B cell (primary cell): ENCODE measurements at regions not wholly inside any gene's neighbourhood (a gene's known extent, or its start where the extent isn't known, plus 50 kb on each side); places are given as distances from the start of the nearest gene placed in this dataset.

Source experiments
- EZH2 ChIP-seq: IDR thresholded peaks from 2 replicates; pipeline ENCODE4 v1.6.1; 2012; ENCODE audit warnings: borderline replicate concordance, low read depth, mild to moderate bottlenecking, moderate library complexity, low read length; ENCODE audit not compliant: insufficient read depth, poor library complexity, severe bottlenecking
- TF ChIP-seq, protein P1 (sequence below): fragments of 200-600 bp; IDR thresholded peaks from one replicate; pipeline ENCODE4 v1.8.0; 2022; ENCODE audit warnings: antibody characterized with exemption, mild to moderate bottlenecking

DNA sequence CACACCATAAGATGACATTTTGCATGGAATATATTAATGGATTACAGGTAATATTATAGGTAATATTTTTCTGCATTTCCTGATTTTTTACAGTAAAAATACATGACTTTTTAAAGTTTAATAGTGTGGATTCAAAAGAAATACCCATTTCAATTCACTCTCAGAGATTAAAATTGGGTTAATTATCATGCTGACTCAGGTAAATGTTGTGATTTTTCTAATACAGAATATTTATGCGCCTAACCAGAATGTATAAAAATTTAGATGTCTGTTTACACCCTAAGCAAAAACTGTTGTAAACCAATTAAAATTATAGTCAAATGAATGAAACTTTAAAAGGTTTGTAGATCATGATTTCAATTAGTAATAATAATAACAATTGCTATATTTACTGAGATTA is 117.2 kb upstream of the FLRT2 start:
- TF ChIP-seq, protein P1, sequence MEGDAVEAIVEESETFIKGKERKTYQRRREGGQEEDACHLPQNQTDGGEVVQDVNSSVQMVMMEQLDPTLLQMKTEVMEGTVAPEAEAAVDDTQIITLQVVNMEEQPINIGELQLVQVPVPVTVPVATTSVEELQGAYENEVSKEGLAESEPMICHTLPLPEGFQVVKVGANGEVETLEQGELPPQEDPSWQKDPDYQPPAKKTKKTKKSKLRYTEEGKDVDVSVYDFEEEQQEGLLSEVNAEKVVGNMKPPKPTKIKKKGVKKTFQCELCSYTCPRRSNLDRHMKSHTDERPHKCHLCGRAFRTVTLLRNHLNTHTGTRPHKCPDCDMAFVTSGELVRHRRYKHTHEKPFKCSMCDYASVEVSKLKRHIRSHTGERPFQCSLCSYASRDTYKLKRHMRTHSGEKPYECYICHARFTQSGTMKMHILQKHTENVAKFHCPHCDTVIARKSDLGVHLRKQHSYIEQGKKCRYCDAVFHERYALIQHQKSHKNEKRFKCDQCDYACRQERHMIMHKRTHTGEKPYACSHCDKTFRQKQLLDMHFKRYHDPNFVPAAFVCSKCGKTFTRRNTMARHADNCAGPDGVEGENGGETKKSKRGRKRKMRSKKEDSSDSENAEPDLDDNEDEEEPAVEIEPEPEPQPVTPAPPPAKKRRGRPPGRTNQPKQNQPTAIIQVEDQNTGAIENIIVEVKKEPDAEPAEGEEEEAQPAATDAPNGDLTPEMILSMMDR = no peak
- no peak for TF ChIP-seq EZH2
